Astrocyte of the cerebellum (primary cell): ENCODE measurements at regions not wholly inside any gene's neighbourhood (a gene's known extent, or its start where the extent isn't known, plus 50 kb on each side); places are given as distances from the start of the nearest gene placed in this dataset.

Experiments
- DNase-seq: peaks from one replicate; pipeline ENCODE4 v3.0.0-alpha.2; 2011; ENCODE audit warnings: low read depth
- H3K4me3 ChIP-seq: 2 replicates; pipeline ENCODE4 v1.5.1; 2011; ENCODE audit warnings: mild to moderate bottlenecking, low read depth, low read length, moderate library complexity
- CTCF ChIP-seq: IDR thresholded peaks from 2 replicates; pipeline ENCODE4 v1.5.1; 2012; ENCODE audit warnings: low read length, low read depth, moderate library complexity, mild to moderate bottlenecking; ENCODE audit errors: missing control alignments
- in situ Hi-C: cut with HindIII; loops from 2 replicates; pipeline ENCODE4 v1.10.0; 2017; ENCODE audit warnings: low sequenced_read_pairs

GRCh38 chr11:105227363-105227762 is 87.8 kb upstream of the CARD18 start:
- no peak overlapping the region for H3K4me3 ChIP-seq
- in situ Hi-C loops = no loop called here
- no peak for DNase-seq
- no peak for TF ChIP-seq CTCF

- no peak for DNase-seq
- TF ChIP-seq CTCF = no peak
Measured at GRCh38 chr11:105226766-105227165, 87.2 kb upstream of the CARD18 start.

GRCh38 chr11:105226091-105226490 is 86.5 kb upstream of the CARD18 start:
- in situ Hi-C loops = no loop called here
- TF ChIP-seq CTCF = no peak
- H3K4me3 ChIP-seq = no peak overlapping the region
- no peak for DNase-seq

More at GRCh38 chr11:105226766-105227165, 87.2 kb upstream of the CARD18 start:
- H3K4me3 ChIP-seq = no peak overlapping the region
- in situ Hi-C loops = no loop called here

GRCh38 chr11:105224482-105225253 is 85.1 kb upstream of the CARD18 start:
- no peak for DNase-seq
- no peak overlapping the region for H3K4me3 ChIP-seq
- in situ Hi-C loops = no loop called here
- TF ChIP-seq CTCF = no peak

GRCh38 chr11:105220121-105220520 is 80.6 kb upstream of the CARD18 start:
- in situ Hi-C loops = no loop called here

GRCh38 chr11:105219670-105220069 is 80.1 kb upstream of the CARD18 start:
- DNase-seq = no peak
- H3K4me3 ChIP-seq = no peak overlapping the region
- in situ Hi-C loops = no loop called here
- TF ChIP-seq CTCF = no peak

More at GRCh38 chr11:105220121-105220520, 80.6 kb upstream of the CARD18 start:
- TF ChIP-seq CTCF = no peak
- H3K4me3 ChIP-seq = no peak overlapping the region
- DNase-seq = no peak
